Liver (tissue), 3 donors: ENCODE measurements at regions not wholly inside any gene's neighbourhood (a gene's known extent, or its start where the extent isn't known, plus 50 kb on each side); places are given as distances from the start of the nearest gene placed in this dataset.

ENCODE experiments used
- EGR1 ChIP-seq, 2 donors: IDR thresholded peaks; 2 replicates each; pipeline ENCODE4 v1.6.1; 2016 to 2018; ENCODE audit warnings: antibody characterized with exemption in 2 of 2, low read depth in 2 of 2
- FOXA1 ChIP-seq: IDR thresholded peaks from 2 replicates; pipeline ENCODE4 v1.6.1; 2016; ENCODE audit warnings: antibody characterized with exemption
- GABPA ChIP-seq, 2 donors: IDR thresholded peaks in 1 of 2; conservative IDR thresholded peaks in 1 of 2; 2 replicates each; pipeline ENCODE4 v1.6.1; 2016; ENCODE audit warnings: antibody characterized with exemption in 2 of 2, mild to moderate bottlenecking in 1 of 2, moderate library complexity in 1 of 2
- HNF4A ChIP-seq, 2 donors: conservative IDR thresholded peaks; 2 replicates each; pipeline ENCODE4 v1.6.1; 2016; ENCODE audit warnings: antibody characterized with exemption in 2 of 2, mild to moderate bottlenecking in 2 of 2
- NR2F2 ChIP-seq: IDR thresholded peaks from 2 replicates; pipeline ENCODE4 v1.6.1; 2016; ENCODE audit warnings: antibody characterized with exemption
- RAD21 ChIP-seq, 2 donors: IDR thresholded peaks; 2 replicates each; pipeline ENCODE4 v1.6.1; 2016; ENCODE audit warnings: antibody characterized with exemption in 2 of 2, mild to moderate bottlenecking in 2 of 2
- REST ChIP-seq: IDR thresholded peaks from 2 replicates; pipeline ENCODE4 v1.6.1; 2016; ENCODE audit warnings: antibody characterized with exemption, mild to moderate bottlenecking
- RXRA ChIP-seq, 2 donors: IDR thresholded peaks; 2 replicates each; pipeline ENCODE4 v1.6.1; 2017 to 2018; ENCODE audit warnings: antibody characterized with exemption in 2 of 2, mild to moderate bottlenecking in 1 of 2
- SP1 ChIP-seq: IDR thresholded peaks from 2 replicates; pipeline ENCODE4 v1.6.1; 2018; ENCODE audit warnings: antibody characterized with exemption, mild to moderate bottlenecking
- TAF1 ChIP-seq: conservative IDR thresholded peaks from 2 replicates; pipeline ENCODE4 v1.6.1; 2016; ENCODE audit warnings: antibody characterized with exemption, mild to moderate bottlenecking
- YY1 ChIP-seq: IDR thresholded peaks from 2 replicates; pipeline ENCODE4 v1.6.1; 2016; ENCODE audit warnings: antibody characterized with exemption, mild to moderate bottlenecking
- ZBTB33 ChIP-seq: IDR thresholded peaks from 2 replicates; pipeline ENCODE4 v1.6.1; 2016; ENCODE audit warnings: antibody characterized with exemption
- TF ChIP-seq, protein P1 (sequence below): fragments of 150-350 bp; IDR thresholded peaks from 2 replicates; pipeline ENCODE4 v1.5.1; 2017; ENCODE audit warnings: improper control_type of control experiment, low read depth, low read length; ENCODE audit not compliant: missing input control
- TF ChIP-seq, protein P2 (sequence below): IDR thresholded peaks from 2 replicates; pipeline ENCODE4 v1.6.1; 2016; ENCODE audit warnings: antibody characterized with exemption
- donor health status: healthy.
- donor health status: healthy.

- TF ChIP-seq TAF1: no peak
- TF ChIP-seq, protein P1, sequence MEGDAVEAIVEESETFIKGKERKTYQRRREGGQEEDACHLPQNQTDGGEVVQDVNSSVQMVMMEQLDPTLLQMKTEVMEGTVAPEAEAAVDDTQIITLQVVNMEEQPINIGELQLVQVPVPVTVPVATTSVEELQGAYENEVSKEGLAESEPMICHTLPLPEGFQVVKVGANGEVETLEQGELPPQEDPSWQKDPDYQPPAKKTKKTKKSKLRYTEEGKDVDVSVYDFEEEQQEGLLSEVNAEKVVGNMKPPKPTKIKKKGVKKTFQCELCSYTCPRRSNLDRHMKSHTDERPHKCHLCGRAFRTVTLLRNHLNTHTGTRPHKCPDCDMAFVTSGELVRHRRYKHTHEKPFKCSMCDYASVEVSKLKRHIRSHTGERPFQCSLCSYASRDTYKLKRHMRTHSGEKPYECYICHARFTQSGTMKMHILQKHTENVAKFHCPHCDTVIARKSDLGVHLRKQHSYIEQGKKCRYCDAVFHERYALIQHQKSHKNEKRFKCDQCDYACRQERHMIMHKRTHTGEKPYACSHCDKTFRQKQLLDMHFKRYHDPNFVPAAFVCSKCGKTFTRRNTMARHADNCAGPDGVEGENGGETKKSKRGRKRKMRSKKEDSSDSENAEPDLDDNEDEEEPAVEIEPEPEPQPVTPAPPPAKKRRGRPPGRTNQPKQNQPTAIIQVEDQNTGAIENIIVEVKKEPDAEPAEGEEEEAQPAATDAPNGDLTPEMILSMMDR: no peak
- TF ChIP-seq, protein P2, sequence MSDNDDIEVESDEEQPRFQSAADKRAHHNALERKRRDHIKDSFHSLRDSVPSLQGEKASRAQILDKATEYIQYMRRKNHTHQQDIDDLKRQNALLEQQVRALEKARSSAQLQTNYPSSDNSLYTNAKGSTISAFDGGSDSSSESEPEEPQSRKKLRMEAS: no peak
- TF ChIP-seq EGR1 (IDR thresholded peaks at IDR 0.05; ENCODE audit: low read depth in 2 of 2): no peak
- TF ChIP-seq SP1: no peak
- no peak for TF ChIP-seq NR2F2
- no peak for TF ChIP-seq YY1
- no peak for TF ChIP-seq RAD21 (IDR thresholded peaks at IDR 0.05)
- no peak for TF ChIP-seq ZBTB33
- TF ChIP-seq REST: no peak
- TF ChIP-seq RXRA (IDR thresholded peaks at IDR 0.05): no peak
- no peak for TF ChIP-seq HNF4A (conservative IDR thresholded peaks at IDR 0.05)
- TF ChIP-seq FOXA1: no peak
- no peak for TF ChIP-seq GABPA (IDR thresholded peaks at IDR 0.05 in 1 of 2, conservative IDR thresholded peaks at IDR 0.05 in 1 of 2)
Observed at GRCh38 chr4:42265782-42266602, 113.5 kb upstream of the BEND4 start.
